HT-29 (cell line): ENCODE measurements at regions not wholly inside any gene's neighbourhood (a gene's known extent, or its start where the extent isn't known, plus 50 kb on each side); places are given as distances from the start of the nearest gene placed in this dataset.
"Not testable (repeated sequence)": the region's sequence is repeated elsewhere in the genome, so short reads cannot be mapped to it uniquely, and the experiment has no call there.

ENCODE experiments used
- DNase-seq: peaks from one replicate; pipeline ENCODE4 v3.0.0-alpha.2; 2015; ENCODE audit warnings: low spot score

GRCh38 chr2:131738996-131739434 is 211.3 kb downstream of the CCDC74A start:
- not testable (repeated sequence) for DNase-seq

- no peak for DNase-seq
Observed at GRCh38 chr2:131753640-131754561, 226.2 kb downstream of the CCDC74A start.

- DNase-seq, result no peak
Observed at GRCh38 chr2:131754929-131755720, 227.4 kb downstream of the CCDC74A start.

GRCh38 chr2:131756141-131756907 is 228.6 kb downstream of the CCDC74A start:
- no peak for DNase-seq

- not testable (repeated sequence) for DNase-seq
Observed at GRCh38 chr2:131758941-131759340, 231.3 kb downstream of the CCDC74A start.

- DNase-seq, result not testable (repeated sequence)
Observed at GRCh38 chr2:131774955-131775555, 247.4 kb downstream of the CCDC74A start.

- not testable (repeated sequence) for DNase-seq
Observed at GRCh38 chr2:131775903-131776506, 248.3 kb downstream of the CCDC74A start.

GRCh38 chr2:131780446-131780845 is 252.8 kb downstream of the CCDC74A start:
- DNase-seq, result not testable (repeated sequence)

- DNase-seq, result no peak
Observed at GRCh38 chr2:131801210-131801744, 273.6 kb downstream of the CCDC74A start.

GRCh38 chr2:131801745-131802350 is 274.2 kb downstream of the CCDC74A start:
- DNase-seq, result peak; percentile 70

GRCh38 chr2:131802351-131802836 is 274.7 kb downstream of the CCDC74A start:
- DNase-seq, result not testable (repeated sequence)

- DNase-seq, result not testable (repeated sequence)
Observed at GRCh38 chr2:131803237-131803636, 275.5 kb downstream of the CCDC74A start.

GRCh38 chr2:131812605-131813004 is 284.9 kb downstream of the CCDC74A start:
- DNase-seq, result not testable (repeated sequence)

GRCh38 chr2:131813378-131813777 is 285.7 kb downstream of the CCDC74A start:
- DNase-seq, result not testable (repeated sequence)

GRCh38 chr2:131818267-131818973 is 290.7 kb downstream of the CCDC74A start:
- DNase-seq, result peak; percentile 16

- DNase-seq, result peak; percentile 6
Observed at GRCh38 chr2:131822237-131822721, 294.6 kb downstream of the CCDC74A start.

GRCh38 chr2:131823058-131823457 is 295.4 kb downstream of the CCDC74A start:
- not testable (repeated sequence) for DNase-seq

- DNase-seq, result not testable (repeated sequence)
Observed at GRCh38 chr2:131824986-131825385, 297.3 kb downstream of the CCDC74A start.
